ENCODE measurements at regions not wholly inside any gene's neighbourhood (a gene's known extent, or its start where the extent isn't known, plus 50 kb on each side); places are given as distances from the start of the nearest gene placed in this dataset.

DNA sequence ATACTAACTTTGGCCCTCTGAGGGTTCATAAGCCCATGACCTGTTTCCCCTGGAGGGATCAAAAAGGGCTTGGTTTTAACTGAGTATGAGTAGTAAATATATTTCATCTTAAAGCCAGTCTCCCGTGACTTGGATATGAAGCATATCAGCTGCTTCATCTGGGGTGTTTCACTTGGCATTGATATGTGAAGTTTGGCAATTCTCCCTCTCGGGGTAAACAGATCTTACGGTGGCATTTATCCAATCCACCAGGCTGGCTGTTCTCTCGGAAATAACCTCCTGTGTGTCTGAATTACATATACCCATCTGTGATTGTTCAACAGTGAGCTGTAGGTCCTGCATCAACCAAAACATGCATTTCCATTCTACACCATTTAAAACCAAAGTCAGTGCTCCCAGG is 130.7 kb downstream of the ADAM29 start:
- DNase-seq (ENCODE audit: low read depth) = no peak
- no peak overlapping the region for H3K4me3 Mint-ChIP-seq (ENCODE audit: unreplicated experiment)
- Histone ChIP-seq H2AFZ (ENCODE audit: low read depth, low read length) (no peak overlapping the region), H4K20me1 (ENCODE audit: insufficient read depth, low read length) (no peaks in the 10 kb centered on the region), H3K4me2 (ENCODE audit: low read length) (no peak overlapping the region), H3K36me3 (ENCODE audit: insufficient read depth, low read length) (no peaks in the 10 kb centered on the region), H3K9me3 (ENCODE audit: insufficient read depth, low read depth, low read length) (peaks cover 3% of the 10 kb centered on the region), H3K27ac (ENCODE audit: low read depth, low read length) (no peak overlapping the region), H3K79me2 (ENCODE audit: insufficient read depth, low read length) (no peaks in the 10 kb centered on the region), H3K4me1 (ENCODE audit: insufficient read depth, low read length) (no peaks in the 10 kb centered on the region), H3K9ac (ENCODE audit: low read length) (no peak overlapping the region), H3K27me3 (ENCODE audit: insufficient read depth, low read length) (no peaks in the 10 kb centered on the region), H3K4me3 (ENCODE audit: insufficient read depth, low read depth, low read length) (no peak overlapping the region)
- no peaks in the 10 kb centered on the region for H3K4me1 Mint-ChIP-seq (ENCODE audit: low read depth, unreplicated experiment)
- H3K9me3 Mint-ChIP-seq (ENCODE audit: unreplicated experiment) = peaks cover 7% of the 10 kb centered on the region
- H3K36me3 Mint-ChIP-seq (ENCODE audit: low read depth, unreplicated experiment) = no peaks in the 10 kb centered on the region
- no peak overlapping the region for H3K27ac Mint-ChIP-seq (ENCODE audit: unreplicated experiment)
- no peaks in the 10 kb centered on the region for H3K27me3 Mint-ChIP-seq (ENCODE audit: low read depth, unreplicated experiment)
- TF ChIP-seq, protein P1, sequence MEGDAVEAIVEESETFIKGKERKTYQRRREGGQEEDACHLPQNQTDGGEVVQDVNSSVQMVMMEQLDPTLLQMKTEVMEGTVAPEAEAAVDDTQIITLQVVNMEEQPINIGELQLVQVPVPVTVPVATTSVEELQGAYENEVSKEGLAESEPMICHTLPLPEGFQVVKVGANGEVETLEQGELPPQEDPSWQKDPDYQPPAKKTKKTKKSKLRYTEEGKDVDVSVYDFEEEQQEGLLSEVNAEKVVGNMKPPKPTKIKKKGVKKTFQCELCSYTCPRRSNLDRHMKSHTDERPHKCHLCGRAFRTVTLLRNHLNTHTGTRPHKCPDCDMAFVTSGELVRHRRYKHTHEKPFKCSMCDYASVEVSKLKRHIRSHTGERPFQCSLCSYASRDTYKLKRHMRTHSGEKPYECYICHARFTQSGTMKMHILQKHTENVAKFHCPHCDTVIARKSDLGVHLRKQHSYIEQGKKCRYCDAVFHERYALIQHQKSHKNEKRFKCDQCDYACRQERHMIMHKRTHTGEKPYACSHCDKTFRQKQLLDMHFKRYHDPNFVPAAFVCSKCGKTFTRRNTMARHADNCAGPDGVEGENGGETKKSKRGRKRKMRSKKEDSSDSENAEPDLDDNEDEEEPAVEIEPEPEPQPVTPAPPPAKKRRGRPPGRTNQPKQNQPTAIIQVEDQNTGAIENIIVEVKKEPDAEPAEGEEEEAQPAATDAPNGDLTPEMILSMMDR (IDR thresholded peaks at IDR 0.05; ENCODE audit: insufficient read depth, low read depth, low read length) = no peak
- TF ChIP-seq EZH2 (IDR thresholded peaks at IDR 0.05; ENCODE audit: insufficient read depth, low read length) = no peak
- FAIRE-seq = no peak

DNA sequence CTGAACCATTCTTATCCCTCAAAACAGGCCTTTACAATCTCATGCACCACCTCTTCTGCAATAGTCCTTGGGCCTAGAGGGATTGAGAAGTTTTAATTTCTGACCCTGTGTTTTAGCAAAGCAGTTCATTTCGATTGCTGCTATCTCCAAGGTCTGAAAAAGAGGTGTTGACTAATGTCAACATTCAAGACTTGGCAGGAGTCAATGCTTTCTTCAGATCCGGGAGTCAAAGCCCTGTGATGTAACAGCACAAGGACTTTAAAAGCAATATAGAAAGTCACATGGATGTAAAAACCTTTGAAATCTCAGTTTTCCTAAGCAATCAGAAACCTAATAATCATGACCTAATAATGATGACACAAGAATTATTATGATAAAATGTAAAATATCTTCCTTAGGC is 133.8 kb downstream of the ADAM29 start:
- no peak for FAIRE-seq
- no peak overlapping the region for H3K4me3 ChIP-seq (ENCODE audit: insufficient read depth, low read depth, low read length)
- no peak for DNase-seq (ENCODE audit: low read depth)

DNA sequence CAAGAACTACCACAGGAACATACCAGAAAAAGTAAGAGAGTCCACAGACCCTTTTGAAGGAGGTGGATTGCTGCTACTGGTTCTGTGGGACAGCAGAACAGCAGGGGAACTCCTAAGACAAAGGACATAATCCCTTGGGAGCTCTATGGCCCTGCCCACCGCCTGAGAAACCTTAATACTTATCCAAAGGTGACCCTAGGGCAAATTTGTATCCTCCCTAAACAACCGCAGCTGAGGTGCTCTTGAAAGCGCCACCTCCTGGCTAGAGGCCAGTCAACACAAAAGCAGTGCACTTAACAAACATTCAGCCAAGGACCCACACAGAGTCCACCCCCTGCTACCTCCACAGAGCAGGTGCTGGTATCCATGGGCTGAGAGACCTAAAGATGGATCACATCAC is 136.8 kb downstream of the ADAM29 start:
- no peaks in the 10 kb centered on the region for H3K4me1 Mint-ChIP-seq (ENCODE audit: low read depth, unreplicated experiment)
- TF ChIP-seq, protein P1 (IDR thresholded peaks at IDR 0.05; ENCODE audit: insufficient read depth, low read depth, low read length) = no peak
- TF ChIP-seq EZH2 (IDR thresholded peaks at IDR 0.05; ENCODE audit: insufficient read depth, low read length) = no peak
- Histone ChIP-seq H3K9ac (ENCODE audit: low read length) (no peak overlapping the region), H3K27me3 (ENCODE audit: insufficient read depth, low read length) (no peaks in the 10 kb centered on the region), H3K27ac (ENCODE audit: low read depth, low read length) (no peak overlapping the region), H3K4me1 (ENCODE audit: insufficient read depth, low read length) (no peaks in the 10 kb centered on the region), H3K9me3 (ENCODE audit: insufficient read depth, low read depth, low read length) (no peaks in the 10 kb centered on the region), H4K20me1 (ENCODE audit: insufficient read depth, low read length) (no peaks in the 10 kb centered on the region), H2AFZ (ENCODE audit: low read depth, low read length) (no peak overlapping the region), H3K4me2 (ENCODE audit: low read length) (no peak overlapping the region), H3K4me3 (ENCODE audit: insufficient read depth, low read depth, low read length) (no peak overlapping the region), H3K36me3 (ENCODE audit: insufficient read depth, low read length) (no peaks in the 10 kb centered on the region), H3K79me2 (ENCODE audit: insufficient read depth, low read length) (no peaks in the 10 kb centered on the region)
- H3K27ac Mint-ChIP-seq (ENCODE audit: unreplicated experiment) = no peak overlapping the region
- no peak overlapping the region for H3K4me3 Mint-ChIP-seq (ENCODE audit: unreplicated experiment)
- no peaks in the 10 kb centered on the region for H3K36me3 Mint-ChIP-seq (ENCODE audit: low read depth, unreplicated experiment)
- no peaks in the 10 kb centered on the region for H3K27me3 Mint-ChIP-seq (ENCODE audit: low read depth, unreplicated experiment)
- DNase-seq (ENCODE audit: low read depth) = no peak
- peaks cover 2% of the 10 kb centered on the region for H3K9me3 Mint-ChIP-seq (ENCODE audit: unreplicated experiment)
- FAIRE-seq = no peak

More for the DNA sequence above, 133.8 kb downstream of the ADAM29 start:
- H3K79me2 ChIP-seq (ENCODE audit: insufficient read depth, low read length) = no peaks in the 10 kb centered on the region
- no peak overlapping the region for H2AFZ ChIP-seq (ENCODE audit: low read depth, low read length)
- H3K4me2 ChIP-seq (ENCODE audit: low read length) = no peak overlapping the region
- Mint-ChIP-seq H3K4me3 (ENCODE audit: unreplicated experiment) (no peak overlapping the region), H3K36me3 (ENCODE audit: low read depth, unreplicated experiment) (no peaks in the 10 kb centered on the region), H3K27ac (ENCODE audit: unreplicated experiment) (no peak overlapping the region), H3K27me3 (ENCODE audit: low read depth, unreplicated experiment) (no peaks in the 10 kb centered on the region), H3K4me1 (ENCODE audit: low read depth, unreplicated experiment) (no peaks in the 10 kb centered on the region), H3K9me3 (ENCODE audit: unreplicated experiment) (peaks cover 2% of the 10 kb centered on the region)
- no peaks in the 10 kb centered on the region for H3K36me3 ChIP-seq (ENCODE audit: insufficient read depth, low read length)
- H3K9ac ChIP-seq (ENCODE audit: low read length) = no peak overlapping the region
- no peaks in the 10 kb centered on the region for H3K9me3 ChIP-seq (ENCODE audit: insufficient read depth, low read depth, low read length)
- TF ChIP-seq, protein P1 (IDR thresholded peaks at IDR 0.05; ENCODE audit: insufficient read depth, low read depth, low read length) = no peak
- TF ChIP-seq EZH2 (IDR thresholded peaks at IDR 0.05; ENCODE audit: insufficient read depth, low read length) = no peak
- no peaks in the 10 kb centered on the region for H3K4me1 ChIP-seq (ENCODE audit: insufficient read depth, low read length)
- H4K20me1 ChIP-seq (ENCODE audit: insufficient read depth, low read length) = no peaks in the 10 kb centered on the region
- no peak overlapping the region for H3K27ac ChIP-seq (ENCODE audit: low read depth, low read length)
- H3K27me3 ChIP-seq (ENCODE audit: insufficient read depth, low read length) = no peaks in the 10 kb centered on the region
